ENCODE measurements at regions not wholly inside any gene's neighbourhood (a gene's known extent, or its start where the extent isn't known, plus 50 kb on each side); places are given as distances from the start of the nearest gene placed in this dataset.
"Not testable (repeated sequence)": the region's sequence is repeated elsewhere in the genome, so short reads cannot be mapped to it uniquely, and the experiment has no call there.

- no peak overlapping the region for H3K4me3 ChIP-seq (ENCODE audit: severe bottlenecking)
- H3K27ac ChIP-seq (ENCODE audit: poor library complexity, severe bottlenecking), result no peak overlapping the region
- H3K36me3 ChIP-seq (ENCODE audit: low read depth), result no peaks in the 10 kb centered on the region
- TF ChIP-seq CTCF (IDR thresholded peaks at IDR 0.05; ENCODE audit: poor library complexity, severe bottlenecking), result no peak
- peaks cover 2% of the 10 kb centered on the region for H3K9me3 ChIP-seq (ENCODE audit: severe bottlenecking)
- peaks cover 15% of the 10 kb centered on the region for H3K27me3 ChIP-seq (ENCODE audit: insufficient read depth, poor library complexity, severe bottlenecking)
- ATAC-seq (ENCODE audit: low read depth), result no peak
- no peak for DNase-seq (ENCODE audit: low spot score)
- H3K4me1 ChIP-seq (ENCODE audit: insufficient read depth, poor library complexity, severe bottlenecking), result no peaks in the 10 kb centered on the region
Measured at GRCh38 chr5:99553211-99553810, 624.5 kb upstream of the CHD1 start.

DNA sequence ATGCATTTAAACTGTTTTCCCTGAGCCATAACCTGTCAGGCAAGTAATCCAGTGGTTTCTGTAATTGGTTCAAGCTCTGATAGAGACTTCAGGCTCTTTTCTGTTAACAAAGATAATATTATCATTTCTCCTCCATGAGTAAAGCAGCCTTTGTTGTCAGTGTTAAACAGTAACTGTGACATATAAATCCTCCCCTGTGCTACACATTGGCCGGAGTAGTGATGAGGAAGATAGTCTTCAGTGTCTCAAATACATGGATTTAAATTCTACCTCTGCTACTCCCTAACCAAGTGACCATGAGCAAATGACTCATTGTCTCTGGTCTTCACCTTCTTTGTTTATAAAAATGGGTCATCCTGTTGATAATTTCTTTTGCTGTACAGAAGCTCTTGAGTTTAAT lies 615.5 kb upstream of the CHD1 start:
- Histone ChIP-seq H3K9me3 (ENCODE audit: severe bottlenecking) (no peaks in the 10 kb centered on the region), H3K27me3 (ENCODE audit: insufficient read depth, poor library complexity, severe bottlenecking) (peaks cover 3% of the 10 kb centered on the region), H3K27ac (ENCODE audit: poor library complexity, severe bottlenecking) (no peak overlapping the region), H3K36me3 (ENCODE audit: low read depth) (no peaks in the 10 kb centered on the region), H3K4me3 (ENCODE audit: severe bottlenecking) (no peak overlapping the region), H3K4me1 (ENCODE audit: insufficient read depth, poor library complexity, severe bottlenecking) (no peaks in the 10 kb centered on the region)
- ATAC-seq (ENCODE audit: low read depth) (no peak), DNase-seq (ENCODE audit: low spot score) (no peak)
- no peak for TF ChIP-seq CTCF (IDR thresholded peaks at IDR 0.05; ENCODE audit: poor library complexity, severe bottlenecking)

DNA sequence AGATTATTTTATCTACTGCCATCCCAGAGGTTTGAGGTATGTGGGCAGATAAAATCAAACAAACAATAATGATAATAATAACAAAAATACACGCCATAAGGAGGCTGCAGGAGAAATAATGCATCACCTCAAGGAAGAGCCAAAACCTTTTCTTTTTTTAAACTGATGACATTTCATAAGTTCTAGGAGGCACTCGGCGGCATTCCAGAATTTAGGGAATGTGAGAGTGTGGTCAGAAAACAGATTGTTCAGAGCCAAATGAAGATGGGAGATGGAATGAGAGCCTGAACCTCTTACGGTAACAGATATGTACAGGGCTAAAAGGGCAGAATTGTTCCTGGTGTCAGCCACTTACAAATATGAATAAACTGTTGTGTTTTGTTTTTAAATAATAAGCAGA lies 615.0 kb upstream of the CHD1 start:
- H3K9me3 ChIP-seq (ENCODE audit: severe bottlenecking), result no peaks in the 10 kb centered on the region
- no peak for TF ChIP-seq CTCF (IDR thresholded peaks at IDR 0.05; ENCODE audit: poor library complexity, severe bottlenecking)
- no peak for ATAC-seq (ENCODE audit: low read depth)
- H3K27ac ChIP-seq (ENCODE audit: poor library complexity, severe bottlenecking), result no peak overlapping the region
- DNase-seq (ENCODE audit: low spot score), result no peak
- no peaks in the 10 kb centered on the region for H3K4me1 ChIP-seq (ENCODE audit: insufficient read depth, poor library complexity, severe bottlenecking)
- no peaks in the 10 kb centered on the region for H3K36me3 ChIP-seq (ENCODE audit: low read depth)
- peaks cover 3% of the 10 kb centered on the region for H3K27me3 ChIP-seq (ENCODE audit: insufficient read depth, poor library complexity, severe bottlenecking)
- H3K4me3 ChIP-seq (ENCODE audit: severe bottlenecking), result no peak overlapping the region

- not testable (repeated sequence) for ATAC-seq (ENCODE audit: low read depth); H3K4me3 ChIP-seq (ENCODE audit: severe bottlenecking)
Measured at GRCh38 chr5:99534241-99534640, 605.4 kb upstream of the CHD1 start.

DNA sequence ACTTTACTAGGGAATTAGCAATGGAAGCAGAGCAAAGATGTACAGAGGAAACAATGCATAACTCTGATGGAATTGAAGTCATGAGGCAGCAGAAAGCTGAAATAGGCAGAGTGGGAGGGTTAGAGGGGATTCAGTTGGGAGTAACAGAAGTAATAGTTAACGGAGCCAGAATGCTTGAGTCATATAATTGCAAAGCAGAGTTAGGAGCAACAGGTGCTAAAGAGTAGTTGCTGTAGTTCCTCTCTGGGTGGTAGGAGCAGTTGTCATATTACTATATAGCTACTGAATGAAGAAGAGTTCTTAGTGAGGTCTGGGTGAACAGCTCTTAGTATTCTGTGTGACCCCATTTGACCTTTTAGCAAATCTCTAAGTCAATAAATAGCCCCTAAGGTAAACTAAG lies 592.9 kb upstream of the CHD1 start:
- not testable (repeated sequence) for H3K4me1 ChIP-seq (ENCODE audit: insufficient read depth, poor library complexity, severe bottlenecking); DNase-seq (ENCODE audit: low spot score); ATAC-seq (ENCODE audit: low read depth)

More at GRCh38 chr5:99534241-99534640, 605.4 kb upstream of the CHD1 start:
- peak; percentile 44 for DNase-seq (ENCODE audit: low spot score)
- not testable (repeated sequence) for H3K9me3 ChIP-seq (ENCODE audit: severe bottlenecking); H3K27me3 ChIP-seq (ENCODE audit: insufficient read depth, poor library complexity, severe bottlenecking); H3K27ac ChIP-seq (ENCODE audit: poor library complexity, severe bottlenecking); H3K4me1 ChIP-seq (ENCODE audit: insufficient read depth, poor library complexity, severe bottlenecking); H3K36me3 ChIP-seq (ENCODE audit: low read depth)

GRCh38 chr5:99515864-99516490 lies 587.2 kb upstream of the CHD1 start:
- not testable (repeated sequence) for H3K27ac ChIP-seq (ENCODE audit: poor library complexity, severe bottlenecking); H3K36me3 ChIP-seq (ENCODE audit: low read depth); H3K4me1 ChIP-seq (ENCODE audit: insufficient read depth, poor library complexity, severe bottlenecking); H3K9me3 ChIP-seq (ENCODE audit: severe bottlenecking); H3K4me3 ChIP-seq (ENCODE audit: severe bottlenecking); DNase-seq (ENCODE audit: low spot score); H3K27me3 ChIP-seq (ENCODE audit: insufficient read depth, poor library complexity, severe bottlenecking)
- ATAC-seq (ENCODE audit: low read depth), result peak; percentile 21; the same call in 1 of the 3 replicates

More for the DNA sequence above, 592.9 kb upstream of the CHD1 start:
- not testable (repeated sequence) for H3K36me3 ChIP-seq (ENCODE audit: low read depth); H3K9me3 ChIP-seq (ENCODE audit: severe bottlenecking); H3K4me3 ChIP-seq (ENCODE audit: severe bottlenecking); H3K27me3 ChIP-seq (ENCODE audit: insufficient read depth, poor library complexity, severe bottlenecking); H3K27ac ChIP-seq (ENCODE audit: poor library complexity, severe bottlenecking)

- not testable (repeated sequence) for H3K36me3 ChIP-seq (ENCODE audit: low read depth); H3K4me1 ChIP-seq (ENCODE audit: insufficient read depth, poor library complexity, severe bottlenecking); H3K27ac ChIP-seq (ENCODE audit: poor library complexity, severe bottlenecking); H3K27me3 ChIP-seq (ENCODE audit: insufficient read depth, poor library complexity, severe bottlenecking); DNase-seq (ENCODE audit: low spot score); H3K9me3 ChIP-seq (ENCODE audit: severe bottlenecking); H3K4me3 ChIP-seq (ENCODE audit: severe bottlenecking); ATAC-seq (ENCODE audit: low read depth)
Measured at GRCh38 chr5:99510237-99510866, 581.5 kb upstream of the CHD1 start.

- not testable (repeated sequence) for H3K27me3 ChIP-seq (ENCODE audit: insufficient read depth, poor library complexity, severe bottlenecking); DNase-seq (ENCODE audit: low spot score); H3K4me1 ChIP-seq (ENCODE audit: insufficient read depth, poor library complexity, severe bottlenecking); ATAC-seq (ENCODE audit: low read depth); H3K27ac ChIP-seq (ENCODE audit: poor library complexity, severe bottlenecking); H3K9me3 ChIP-seq (ENCODE audit: severe bottlenecking); H3K4me3 ChIP-seq (ENCODE audit: severe bottlenecking); H3K36me3 ChIP-seq (ENCODE audit: low read depth)
Measured at GRCh38 chr5:99509064-99509463, 580.3 kb upstream of the CHD1 start.

GRCh38 chr5:99495456-99495855 lies 566.6 kb upstream of the CHD1 start:
- not testable (repeated sequence) for H3K36me3 ChIP-seq (ENCODE audit: low read depth); H3K9me3 ChIP-seq (ENCODE audit: severe bottlenecking); DNase-seq (ENCODE audit: low spot score); H3K4me1 ChIP-seq (ENCODE audit: insufficient read depth, poor library complexity, severe bottlenecking); H3K27ac ChIP-seq (ENCODE audit: poor library complexity, severe bottlenecking); H3K27me3 ChIP-seq (ENCODE audit: insufficient read depth, poor library complexity, severe bottlenecking); H3K4me3 ChIP-seq (ENCODE audit: severe bottlenecking)
- peak; percentile 42; the same call in 1 of the 3 replicates for ATAC-seq (ENCODE audit: low read depth)
